HCT116 (cell line): ENCODE measurements at regions not wholly inside any gene's neighbourhood (a gene's known extent, or its start where the extent isn't known, plus 50 kb on each side); places are given as distances from the start of the nearest gene placed in this dataset.

ENCODE experiments used
- EGR1 ChIP-seq: IDR thresholded peaks from 2 replicates; pipeline ENCODE4 v1.6.1; 2012; ENCODE audit warnings: low read depth
- EZH2phosphoT487 ChIP-seq: fragments of 200-600 bp; IDR thresholded peaks from 2 replicates; pipeline ENCODE4 v1.6.1; 2018; ENCODE audit warnings: antibody characterized with exemption, borderline replicate concordance
- POLR2A ChIP-seq: IDR thresholded peaks from 2 replicates; pipeline ENCODE4 v1.7.0; 2011; ENCODE audit warnings: borderline replicate concordance; ENCODE audit not compliant: insufficient read depth, insufficient read length; ENCODE audit errors: extremely low read depth
- SIN3A ChIP-seq: IDR thresholded peaks from 2 replicates; pipeline ENCODE4 v1.6.1; 2012; ENCODE audit warnings: low read depth
- SRF ChIP-seq: IDR thresholded peaks from 2 replicates; pipeline ENCODE4 v1.6.1; 2012; ENCODE audit warnings: low read depth
- YY1 ChIP-seq: IDR thresholded peaks from 2 replicates; pipeline ENCODE4 v1.6.1; 2011; ENCODE audit warnings: low read length, low read depth, moderate library complexity, mild to moderate bottlenecking; ENCODE audit not compliant: insufficient replicate concordance; ENCODE audit errors: extremely low read depth
- ZNF274 ChIP-seq: fragments of 200-500 bp; sonication (Bioruptor generic); IDR thresholded peaks from 2 replicates; pipeline ENCODE4 v1.6.1; 2014; ENCODE audit warnings: mild to moderate bottlenecking, low read depth, low read length, inconsistent platforms
- TF ChIP-seq, protein P1 (sequence below): IDR thresholded peaks from 2 replicates; pipeline ENCODE4 v1.6.1; 2011; ENCODE audit warnings: mild to moderate bottlenecking, low read length, moderate library complexity; ENCODE audit not compliant: insufficient replicate concordance; ENCODE audit errors: extremely low read depth

DNA sequence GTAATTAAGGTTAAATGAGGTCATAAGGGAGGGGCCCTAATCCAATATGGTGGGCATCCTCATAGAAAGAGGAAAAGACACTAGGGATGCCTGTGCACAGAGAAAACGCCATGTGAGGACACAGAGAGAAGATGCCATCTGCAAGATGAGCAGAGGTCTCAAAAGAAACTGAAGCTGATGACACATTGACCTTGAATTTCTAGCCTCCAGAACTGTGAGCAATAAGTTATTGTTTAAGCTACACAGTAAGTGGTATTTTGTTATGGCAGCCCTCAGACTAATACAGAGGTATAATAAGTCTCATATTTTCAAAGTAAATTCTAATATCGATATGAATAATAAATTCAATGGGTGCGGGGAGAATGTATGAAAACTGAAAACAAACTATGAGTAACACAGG, 169.9 kb downstream of the UGT8 start:
- no peak for TF ChIP-seq EGR1
- no peak for TF ChIP-seq POLR2A
- no peak for TF ChIP-seq SRF
- no peak for TF ChIP-seq EZH2phosphoT487
- no peak for TF ChIP-seq SIN3A
- TF ChIP-seq, protein P1, sequence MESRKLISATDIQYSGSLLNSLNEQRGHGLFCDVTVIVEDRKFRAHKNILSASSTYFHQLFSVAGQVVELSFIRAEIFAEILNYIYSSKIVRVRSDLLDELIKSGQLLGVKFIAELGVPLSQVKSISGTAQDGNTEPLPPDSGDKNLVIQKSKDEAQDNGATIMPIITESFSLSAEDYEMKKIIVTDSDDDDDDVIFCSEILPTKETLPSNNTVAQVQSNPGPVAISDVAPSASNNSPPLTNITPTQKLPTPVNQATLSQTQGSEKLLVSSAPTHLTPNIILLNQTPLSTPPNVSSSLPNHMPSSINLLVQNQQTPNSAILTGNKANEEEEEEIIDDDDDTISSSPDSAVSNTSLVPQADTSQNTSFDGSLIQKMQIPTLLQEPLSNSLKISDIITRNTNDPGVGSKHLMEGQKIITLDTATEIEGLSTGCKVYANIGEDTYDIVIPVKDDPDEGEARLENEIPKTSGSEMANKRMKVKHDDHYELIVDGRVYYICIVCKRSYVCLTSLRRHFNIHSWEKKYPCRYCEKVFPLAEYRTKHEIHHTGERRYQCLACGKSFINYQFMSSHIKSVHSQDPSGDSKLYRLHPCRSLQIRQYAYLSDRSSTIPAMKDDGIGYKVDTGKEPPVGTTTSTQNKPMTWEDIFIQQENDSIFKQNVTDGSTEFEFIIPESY, result no peak
- TF ChIP-seq ZNF274, result no peak
- TF ChIP-seq YY1, result no peak
